NCI-H2227 (cell line): ENCODE measurements at regions not wholly inside any gene's neighbourhood (a gene's known extent, or its start where the extent isn't known, plus 50 kb on each side); places are given as distances from the start of the nearest gene placed in this dataset.
"Not testable (repeated sequence)": the region's sequence is repeated elsewhere in the genome, so short reads cannot be mapped to it uniquely, and the experiment has no call there.

Source experiments
- DNase-seq: peaks from one replicate; lab custom pipeline; 2025; ENCODE audit not compliant: unreplicated experiment; lab: John Stamatoyannopoulos, UW

GRCh38 chr21:25170681-25171080, 436.6 kb downstream of the MRPL39 start:
- no peak for DNase-seq

DNA sequence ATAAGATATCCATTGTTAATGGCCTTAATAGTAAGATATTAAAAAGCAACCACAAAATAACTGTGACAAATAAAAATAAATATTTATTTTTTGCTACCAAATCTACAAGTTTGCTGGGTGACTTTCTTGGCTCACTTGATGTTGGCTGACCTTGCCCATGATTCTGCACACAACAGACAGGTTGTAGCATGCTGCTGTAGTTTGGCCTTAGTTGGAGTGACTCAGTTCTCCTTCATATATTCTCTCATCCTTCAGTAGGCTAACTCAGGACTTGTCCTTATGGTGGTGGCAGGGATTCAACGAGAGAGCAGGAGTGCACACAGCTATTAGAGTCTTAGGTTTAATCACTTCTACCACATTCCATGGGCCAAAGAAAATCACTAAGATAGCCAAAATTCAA, 437.9 kb downstream of the MRPL39 start:
- no peak for DNase-seq

- DNase-seq: not testable (repeated sequence)
Observed at GRCh38 chr21:25166904-25167303, 440.4 kb downstream of the MRPL39 start.

DNA sequence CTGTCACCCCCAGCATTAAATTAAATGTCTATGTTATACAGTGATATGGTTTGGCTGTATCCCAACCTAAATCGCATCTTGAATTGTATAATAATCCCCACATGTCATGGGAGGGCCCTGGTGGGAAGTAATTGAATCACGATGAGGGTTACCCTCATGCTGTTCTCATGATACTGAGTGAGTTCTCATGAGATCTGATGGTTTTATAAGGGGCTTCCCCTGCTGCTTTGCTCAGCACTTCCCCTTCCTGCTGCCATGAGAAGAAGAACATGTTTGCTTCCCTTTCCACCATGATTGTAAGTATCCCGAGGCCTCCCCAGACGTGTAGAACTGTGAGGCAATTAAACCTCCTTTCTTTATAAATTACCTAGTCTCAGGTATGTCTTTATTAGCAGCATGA, 445.7 kb downstream of the MRPL39 start:
- DNase-seq: no peak

DNA sequence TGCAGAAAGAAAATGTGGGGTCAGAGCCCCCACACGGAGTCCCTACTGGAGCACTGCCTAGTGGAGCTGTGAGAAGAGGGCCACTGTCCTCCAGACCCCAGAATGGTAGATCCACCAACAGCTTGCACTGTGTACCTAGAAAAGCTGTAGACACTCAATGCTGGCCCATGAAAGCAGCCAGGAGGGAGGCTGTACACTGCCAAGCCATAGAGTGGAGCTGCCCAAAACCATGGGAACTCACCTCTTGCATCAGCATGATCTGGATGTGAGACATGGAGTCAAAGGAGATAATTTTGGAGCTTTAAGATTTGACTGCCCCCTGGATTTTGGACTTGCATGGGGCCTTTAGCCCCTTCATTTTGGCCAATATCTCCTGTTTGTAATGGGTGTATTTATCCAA, 452.3 kb downstream of the MRPL39 start:
- DNase-seq: not testable (repeated sequence)

- DNase-seq: no peak
Observed at GRCh38 chr21:25149022-25149421, 458.3 kb downstream of the MRPL39 start.

DNA sequence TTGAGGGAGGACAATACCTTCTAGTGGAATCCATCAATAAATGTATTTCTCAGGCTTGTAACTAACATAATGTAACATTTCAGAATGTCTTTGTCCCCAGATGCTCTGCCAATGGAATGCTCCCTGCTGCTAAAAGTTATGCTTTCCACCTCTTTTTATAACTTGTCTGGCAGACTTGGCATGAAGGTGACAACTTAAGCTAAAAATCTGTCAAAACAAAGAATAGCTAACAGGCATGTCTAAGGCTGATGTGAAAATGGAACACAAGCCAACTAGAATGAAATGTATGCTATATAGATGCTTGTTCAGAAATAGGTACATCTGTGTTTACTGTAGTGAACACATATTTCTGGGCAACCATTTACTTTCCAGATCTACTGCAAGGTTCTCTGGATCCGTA, 467.9 kb downstream of the MRPL39 start:
- DNase-seq: no peak

GRCh38 chr21:25133939-25134338, 473.3 kb downstream of the MRPL39 start:
- DNase-seq: no peak

- DNase-seq: no peak
Observed at GRCh38 chr21:25127811-25128210, 479.5 kb downstream of the MRPL39 start.

DNA sequence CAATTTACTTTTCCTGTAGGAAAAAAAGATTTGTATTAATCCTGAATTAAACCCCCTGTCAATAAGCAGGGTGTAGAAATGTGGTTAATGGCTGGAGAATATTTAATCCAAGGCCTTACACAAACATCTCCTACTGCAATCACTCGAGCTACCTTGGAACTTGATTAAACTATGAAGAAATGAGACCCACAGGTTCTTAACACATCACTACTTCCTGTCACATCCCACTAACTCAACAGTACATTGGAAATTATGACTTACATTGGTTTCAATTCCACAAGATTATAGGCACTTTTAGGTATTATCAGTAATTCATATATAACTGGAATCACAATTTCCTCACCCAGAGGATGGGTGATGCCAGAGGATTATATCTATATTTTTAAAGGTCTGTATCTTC, 480.3 kb downstream of the MRPL39 start:
- no peak for DNase-seq

DNA sequence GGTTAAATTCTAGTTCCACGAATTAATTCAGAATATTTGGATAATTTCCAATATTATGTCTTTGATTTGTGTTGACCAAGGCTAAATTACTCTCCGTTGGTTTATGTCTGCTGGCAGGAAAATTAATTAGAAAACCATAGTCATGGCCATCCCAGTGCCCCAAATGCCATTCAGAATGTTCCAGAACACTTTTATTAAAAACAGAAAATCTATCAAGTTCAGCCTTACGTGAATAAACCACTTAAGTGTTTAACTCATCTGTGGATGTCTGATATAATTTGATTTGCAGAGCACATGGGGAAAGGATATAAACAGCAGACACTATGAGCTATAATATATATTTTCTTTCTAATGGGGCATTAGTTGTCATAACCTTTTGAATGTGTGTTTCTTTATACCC, 480.7 kb downstream of the MRPL39 start:
- DNase-seq: no peak

- no peak for DNase-seq
Observed at GRCh38 chr21:25118648-25119047, 488.6 kb downstream of the MRPL39 start.

- DNase-seq: no peak
Observed at GRCh38 chr21:25115021-25115420, 492.3 kb downstream of the MRPL39 start.

DNA sequence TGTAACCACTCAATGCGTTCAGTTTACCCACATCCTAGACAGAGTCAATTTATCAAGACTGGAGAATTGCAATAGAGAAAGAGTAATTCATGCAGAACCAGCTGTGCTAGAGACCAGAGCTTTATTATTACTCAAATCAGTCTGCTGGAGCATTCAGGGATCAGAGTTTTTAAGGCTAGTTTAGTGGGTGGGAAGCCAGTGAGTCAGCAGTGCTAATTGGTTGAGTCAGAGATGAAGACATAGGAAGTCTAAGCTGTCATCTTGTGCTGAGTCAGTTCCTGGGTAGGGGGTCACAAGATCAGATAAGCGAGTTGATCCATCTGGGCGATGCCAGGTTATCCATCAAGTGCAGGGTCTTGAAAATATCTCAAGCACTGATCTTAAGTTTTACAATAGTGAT, 499.6 kb downstream of the MRPL39 start:
- no peak for DNase-seq

DNA sequence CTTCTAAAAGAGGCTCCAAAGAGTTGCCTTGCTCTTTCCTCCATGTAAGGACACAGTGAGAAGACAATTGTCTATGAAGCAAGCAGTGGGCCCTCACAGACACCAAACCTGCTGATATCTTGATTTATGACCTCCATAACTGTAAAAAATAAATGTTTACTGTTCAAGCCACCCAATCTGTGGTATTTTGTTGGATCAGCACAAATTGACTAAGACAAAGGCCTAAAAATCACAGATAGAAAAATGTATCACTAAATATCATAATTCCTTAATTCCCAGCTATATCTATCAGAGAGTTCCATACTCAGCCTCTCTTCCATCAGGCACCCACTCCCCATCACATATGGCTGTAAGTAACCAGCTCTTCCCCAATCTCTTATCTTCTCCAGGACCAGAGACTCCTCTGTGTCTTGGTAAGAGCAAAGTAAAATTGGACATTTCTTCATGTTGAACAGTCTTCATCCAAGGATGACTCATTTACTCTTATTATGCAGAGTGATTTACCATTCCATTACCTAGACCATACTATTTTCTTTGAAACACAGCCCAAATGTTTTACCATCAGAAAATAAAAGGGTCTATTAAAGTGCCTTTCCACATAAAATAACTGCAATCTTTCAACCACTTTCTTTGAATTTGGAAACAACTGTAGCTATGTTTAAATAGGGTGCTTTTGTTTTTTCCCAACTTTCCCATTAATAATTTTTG, 503.6 kb downstream of the MRPL39 start:
- DNase-seq: no peak

DNA sequence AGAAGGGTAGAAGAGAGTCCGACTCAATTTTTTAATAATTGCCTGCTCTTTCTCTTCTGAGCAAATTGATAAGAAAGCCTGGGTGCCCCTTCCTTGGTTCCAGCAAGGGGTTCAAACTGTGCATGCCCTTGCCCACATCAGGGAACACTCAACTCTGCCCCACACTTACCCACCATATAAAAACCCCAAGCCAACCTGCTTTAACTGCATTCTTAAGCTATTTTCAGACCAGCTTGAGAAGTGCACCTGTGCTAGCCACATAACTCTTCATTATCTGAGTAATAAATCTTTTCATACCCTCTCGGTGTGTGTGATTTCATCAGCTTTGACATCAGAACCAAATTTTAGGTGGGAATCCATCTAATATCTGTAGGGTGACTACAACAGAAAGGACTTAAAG, 509.6 kb downstream of the MRPL39 start:
- DNase-seq: no peak

DNA sequence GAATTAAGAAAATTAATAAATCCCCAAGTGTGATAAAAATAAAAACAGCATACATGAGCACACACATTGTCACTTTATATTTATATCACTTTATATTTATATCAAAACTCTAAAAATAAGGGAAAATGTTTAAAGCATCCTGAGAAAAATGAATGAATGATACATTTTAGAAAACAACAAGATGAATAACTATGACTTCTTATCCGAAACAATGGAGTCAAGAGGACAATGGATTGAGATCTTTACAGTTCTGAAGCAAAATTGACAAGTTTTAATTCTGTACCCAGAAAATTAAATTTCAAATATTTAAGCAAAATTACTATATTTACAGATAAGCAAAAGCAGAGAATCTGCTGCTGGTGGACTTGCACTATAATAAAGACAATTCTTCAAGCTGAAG, 512.6 kb downstream of the MRPL39 start:
- DNase-seq: no peak

DNA sequence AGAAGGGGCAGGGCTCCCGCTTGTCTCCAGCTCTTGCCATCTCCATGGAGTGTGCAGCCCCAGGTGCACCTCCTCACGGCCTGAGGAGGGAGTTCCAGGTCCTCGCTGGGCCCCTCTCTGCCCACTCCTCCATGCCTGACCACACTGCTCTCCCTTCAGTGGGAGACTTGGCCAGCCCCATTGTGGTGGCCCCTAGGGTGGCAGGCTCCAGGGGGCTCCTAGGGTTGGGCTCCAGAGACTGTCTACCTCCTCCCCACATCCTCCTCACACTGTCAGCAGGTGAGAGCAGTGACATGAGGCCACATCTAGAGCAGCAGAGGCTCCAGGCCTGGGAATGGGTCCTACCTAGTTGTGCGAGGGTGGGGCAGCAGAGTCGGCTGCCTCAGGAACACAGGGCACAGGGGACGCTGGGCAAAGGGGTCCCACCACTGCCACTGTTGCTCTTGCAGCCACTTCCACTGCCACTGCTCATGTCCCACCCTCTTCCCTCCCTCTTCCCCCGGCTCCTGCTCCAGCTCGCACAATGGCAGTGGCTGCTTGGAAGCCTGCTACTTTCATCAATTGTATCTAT, 514.8 kb downstream of the MRPL39 start:
- DNase-seq: no peak

- DNase-seq: no peak
Observed at GRCh38 chr21:25081096-25081495, 526.2 kb downstream of the MRPL39 start.

DNA sequence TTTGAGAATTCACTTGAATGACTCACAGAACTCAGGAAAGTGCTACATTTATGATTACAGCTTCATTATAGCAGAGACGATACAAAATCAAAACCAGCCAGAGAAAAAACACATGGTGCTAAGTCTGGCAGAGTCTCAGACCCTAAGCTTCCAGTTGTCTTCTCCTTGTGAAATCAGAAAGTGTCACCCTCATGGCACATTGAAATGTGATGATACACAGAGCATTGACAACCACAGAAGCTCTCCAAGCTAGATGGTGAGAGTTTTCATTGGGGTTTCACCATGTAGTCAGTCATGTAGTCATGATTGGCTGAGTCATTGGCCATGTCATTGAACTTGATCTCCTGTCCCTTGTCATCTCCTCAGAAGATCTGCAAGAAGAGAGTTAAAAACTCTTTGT, 526.6 kb downstream of the MRPL39 start:
- DNase-seq: no peak

- DNase-seq: no peak
Observed at GRCh38 chr21:25080141-25080540, 527.1 kb downstream of the MRPL39 start.

DNA sequence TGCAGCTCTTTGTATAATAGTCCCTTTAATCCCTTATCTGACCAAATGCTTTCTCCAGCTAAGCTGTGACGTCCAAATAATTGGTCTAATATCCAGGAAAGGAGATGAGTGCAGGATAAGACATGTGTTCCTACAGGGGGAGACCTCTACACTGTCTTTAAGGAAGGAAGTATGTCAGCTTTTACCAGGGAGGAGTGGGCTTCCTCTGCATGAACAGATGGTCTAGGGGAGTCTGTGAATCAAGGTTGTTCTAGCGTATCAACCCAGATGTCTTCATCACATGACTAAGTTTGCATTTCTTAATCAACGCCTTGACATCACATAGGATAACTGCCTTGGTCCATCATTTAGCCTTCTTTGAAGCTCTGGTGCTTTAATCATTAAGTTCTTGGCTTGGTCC, 528.2 kb downstream of the MRPL39 start:
- DNase-seq: no peak

- DNase-seq: no peak
Observed at GRCh38 chr21:25062061-25062460, 545.2 kb downstream of the MRPL39 start.
